GM21360 (cell line): ENCODE measurements at regions not wholly inside any gene's neighbourhood (a gene's known extent, or its start where the extent isn't known, plus 50 kb on each side); places are given as distances from the start of the nearest gene placed in this dataset.
A peak's percentile ranks its signal among the peaks of the same experiment; 100 is the strongest.
"Not testable (repeated sequence)": the region's sequence is repeated elsewhere in the genome, so short reads cannot be mapped to it uniquely, and the experiment has no call there.

Experiments
- ATAC-seq: cut with Tn5 transposase; IDR thresholded peaks from one replicate; pipeline ENCODE4 v1.9.1; 2021; ENCODE audit warnings: mild to moderate bottlenecking, moderate library complexity; ENCODE audit not compliant: unreplicated experiment

- ATAC-seq: no peak
Measured at GRCh38 chr1:181170194-181170593, 81.7 kb downstream of the IER5 start.

- no peak for ATAC-seq
Measured at GRCh38 chr1:181172082-181172481, 83.6 kb downstream of the IER5 start.

DNA sequence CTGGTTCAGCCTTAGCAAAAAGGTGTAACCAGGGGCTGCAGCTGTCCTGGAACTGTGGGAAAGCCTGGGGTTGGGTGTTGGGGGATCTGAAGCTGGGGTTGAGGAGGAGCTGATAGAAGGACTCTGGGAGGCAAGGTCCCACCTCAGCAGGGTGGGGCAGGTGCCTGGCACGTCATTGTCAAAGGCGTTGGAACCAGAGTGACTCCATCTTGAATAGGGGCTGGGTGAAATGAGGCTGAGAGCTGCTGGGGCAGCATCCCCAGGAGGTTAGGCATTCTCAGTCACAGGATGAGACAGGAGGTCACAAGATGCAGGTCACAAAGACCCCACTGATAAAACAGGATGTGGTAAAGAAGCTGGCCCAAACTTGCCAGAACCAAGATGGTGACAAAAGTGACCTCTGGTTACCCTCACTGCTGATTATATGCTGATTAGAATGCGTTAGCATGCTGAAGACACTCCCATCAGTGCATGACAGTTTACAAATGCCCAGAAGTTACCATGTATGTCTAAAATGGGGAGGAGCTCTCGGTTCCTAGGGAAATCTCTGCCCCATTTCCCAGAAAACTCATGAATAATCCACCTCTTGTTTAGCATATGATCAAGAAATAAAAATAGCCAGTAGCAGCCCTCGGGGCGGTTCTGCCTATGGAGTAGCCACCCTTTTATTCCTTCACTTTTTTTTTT is 85.4 kb downstream of the IER5 start:
- ATAC-seq: no peak

GRCh38 chr1:181174861-181175260 is 86.4 kb downstream of the IER5 start:
- ATAC-seq: no peak

GRCh38 chr1:181175356-181175910 is 86.9 kb downstream of the IER5 start:
- ATAC-seq: no peak

- no peak for ATAC-seq
Measured at GRCh38 chr1:181175955-181176354, 87.5 kb downstream of the IER5 start.

GRCh38 chr1:181178241-181178879 is 89.9 kb downstream of the IER5 start:
- no peak for ATAC-seq

DNA sequence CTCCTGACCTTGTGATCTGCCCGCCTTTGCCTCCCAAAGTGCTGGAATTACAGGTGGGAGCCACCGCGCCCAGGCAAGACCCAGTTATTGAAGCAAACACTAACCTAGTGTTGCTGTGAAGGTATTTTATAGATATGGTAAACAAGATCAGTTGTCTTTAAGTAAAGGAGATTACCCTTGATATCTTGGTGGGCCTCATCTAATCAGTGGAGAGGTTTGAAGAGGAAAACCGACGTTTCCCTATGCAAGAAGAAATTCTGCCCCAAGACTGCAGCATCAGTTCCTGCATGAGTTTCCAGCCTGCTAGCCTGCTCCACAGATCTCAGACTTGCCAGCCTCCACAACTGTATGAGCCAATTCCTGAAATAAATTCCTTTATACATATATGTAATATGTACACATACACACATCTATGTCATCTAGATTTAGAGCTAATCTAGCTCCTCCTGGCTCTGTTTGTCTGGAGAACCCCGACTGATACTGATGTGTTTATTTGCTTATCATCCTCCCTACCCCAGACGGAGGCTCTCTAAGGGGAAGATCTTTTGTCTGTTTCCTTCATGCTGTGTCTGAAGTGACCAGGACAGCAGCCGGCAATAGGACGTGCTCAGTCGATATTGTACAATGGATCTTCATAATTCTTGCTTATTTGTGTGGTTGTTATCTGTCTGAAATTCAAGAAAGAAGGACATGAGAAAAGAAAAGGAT is 90.9 kb downstream of the IER5 start:
- ATAC-seq: no peak

- no peak for ATAC-seq
Measured at GRCh38 chr1:181179987-181180365, 91.5 kb downstream of the IER5 start.

GRCh38 chr1:181180407-181181031 is 92.0 kb downstream of the IER5 start:
- ATAC-seq: no peak

GRCh38 chr1:181181792-181182585 is 93.5 kb downstream of the IER5 start:
- ATAC-seq: no peak

GRCh38 chr1:181184621-181185020 is 96.1 kb downstream of the IER5 start:
- no peak for ATAC-seq

DNA sequence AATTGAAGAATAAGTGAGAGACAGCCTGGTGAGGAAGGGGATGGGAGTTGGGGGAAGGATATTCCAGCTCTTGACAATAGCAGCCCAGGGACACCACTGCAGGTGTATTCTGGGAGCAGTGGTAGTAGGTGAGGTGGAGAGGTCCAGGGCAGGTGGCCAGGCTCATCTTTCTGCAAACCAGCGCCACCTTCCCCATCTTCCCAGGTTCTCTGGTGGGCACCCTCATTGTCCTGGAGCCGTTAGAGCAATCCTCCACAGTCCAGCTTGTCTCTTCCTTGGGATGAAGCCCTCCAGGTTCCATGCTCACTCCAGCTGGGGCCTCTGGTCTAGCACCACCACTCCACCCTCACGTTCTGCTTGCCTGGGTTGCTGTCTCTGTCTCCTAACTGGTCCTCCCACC is 97.0 kb downstream of the IER5 start:
- no peak for ATAC-seq

GRCh38 chr1:181186133-181186532 is 97.6 kb downstream of the IER5 start:
- not testable (repeated sequence) for ATAC-seq

- ATAC-seq: no peak
Measured at GRCh38 chr1:181187337-181188126, 99.0 kb downstream of the IER5 start.

DNA sequence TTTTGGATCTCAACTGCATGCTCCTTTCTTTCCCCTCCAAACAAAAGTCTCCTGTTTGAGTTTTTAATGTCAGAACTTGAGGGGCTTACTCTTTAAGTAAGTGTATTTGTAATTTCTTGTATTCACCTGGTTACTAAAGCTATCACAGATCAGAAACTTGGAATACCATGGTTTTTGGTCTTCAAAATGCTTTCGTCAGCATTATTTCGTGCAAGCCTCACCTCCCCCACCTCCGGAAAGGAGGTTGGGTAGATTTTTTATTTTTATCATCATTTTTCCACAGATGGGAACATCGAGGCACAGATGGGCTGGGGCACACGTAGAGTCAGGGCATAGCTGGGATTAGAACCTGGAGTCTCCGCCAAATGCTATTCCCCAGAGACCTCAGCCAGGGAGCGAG is 100.7 kb downstream of the IER5 start:
- ATAC-seq: no peak

- peak; percentile 60 for ATAC-seq
Measured at GRCh38 chr1:181189691-181190363, 101.3 kb downstream of the IER5 start.

DNA sequence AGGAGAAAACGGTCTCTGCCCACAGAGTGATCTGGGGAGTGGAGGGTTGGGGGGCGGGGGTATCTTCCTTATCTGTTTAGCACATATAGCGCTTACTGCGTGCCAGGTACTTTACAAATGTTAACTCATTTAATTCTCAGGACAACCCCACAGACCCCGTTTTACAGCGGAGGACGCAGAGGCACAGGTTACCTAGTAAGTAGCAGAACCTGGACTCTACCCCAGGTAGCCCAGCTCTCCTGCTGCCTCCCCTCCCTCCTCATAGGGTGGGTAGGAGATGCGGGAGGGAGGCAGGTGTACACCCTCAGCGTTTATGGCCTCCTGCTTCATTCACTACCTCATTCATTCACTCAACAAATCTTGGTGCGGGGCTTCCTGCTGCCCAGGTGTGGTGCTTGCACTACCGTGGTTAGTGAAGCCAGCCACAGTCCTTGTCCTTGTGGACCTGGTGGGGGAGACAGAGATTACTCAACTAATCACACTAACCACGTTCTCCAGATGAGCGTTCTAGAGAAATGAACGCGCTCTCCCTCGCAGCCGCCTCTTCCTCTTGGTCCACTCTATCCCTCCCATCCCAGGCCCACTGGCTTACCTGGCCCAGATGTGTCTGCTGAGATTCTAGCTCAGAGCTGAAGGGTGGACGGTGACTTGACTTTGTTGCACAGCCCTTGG is 102.0 kb downstream of the IER5 start:
- no peak for ATAC-seq
